ENCODE measurements at regions not wholly inside any gene's neighbourhood (a gene's known extent, or its start where the extent isn't known, plus 50 kb on each side); places are given as distances from the start of the nearest gene placed in this dataset.

- DNase-seq: no peak
Measured at GRCh38 chr21:35681946-35682345, 378.4 kb downstream of the SETD4 start.

- no peak for DNase-seq
Measured at GRCh38 chr21:35679076-35679475, 381.2 kb downstream of the SETD4 start.

GRCh38 chr21:35678393-35678792, 381.9 kb downstream of the SETD4 start:
- no peak for DNase-seq

GRCh38 chr21:35677298-35677841, 383.0 kb downstream of the SETD4 start:
- no peak for DNase-seq

GRCh38 chr21:35674895-35675470, 385.3 kb downstream of the SETD4 start:
- DNase-seq: no peak

GRCh38 chr21:35674091-35674671, 386.1 kb downstream of the SETD4 start:
- no peak for DNase-seq

GRCh38 chr21:35672313-35672712, 388.0 kb downstream of the SETD4 start:
- no peak for DNase-seq

- DNase-seq: no peak
Measured at GRCh38 chr21:35664683-35665082, 395.6 kb downstream of the SETD4 start.

- DNase-seq: no peak
Measured at GRCh38 chr21:35663856-35664606, 396.3 kb downstream of the SETD4 start.

GRCh38 chr21:35658242-35658641, 402.1 kb downstream of the SETD4 start:
- DNase-seq: no peak

GRCh38 chr21:35652872-35653271, 407.5 kb downstream of the SETD4 start:
- DNase-seq: no peak

GRCh38 chr21:35652196-35652595, 408.1 kb downstream of the SETD4 start:
- DNase-seq: no peak

- DNase-seq: no peak
Measured at GRCh38 chr21:35651196-35651595, 409.1 kb downstream of the SETD4 start.

GRCh38 chr21:35649186-35649585, 411.1 kb downstream of the SETD4 start:
- no peak for DNase-seq

GRCh38 chr21:35648512-35648911, 411.8 kb downstream of the SETD4 start:
- DNase-seq: peak; percentile 62

GRCh38 chr21:35646606-35647005, 413.7 kb downstream of the SETD4 start:
- no peak for DNase-seq

- no peak for DNase-seq
Measured at GRCh38 chr21:35645991-35646390, 414.3 kb downstream of the SETD4 start.

GRCh38 chr21:35644523-35644922, 415.8 kb downstream of the SETD4 start:
- no peak for DNase-seq

- no peak for DNase-seq
Measured at GRCh38 chr21:35643176-35643575, 417.1 kb downstream of the SETD4 start.

GRCh38 chr21:35641271-35642016, 418.9 kb downstream of the SETD4 start:
- no peak for DNase-seq

GRCh38 chr21:35637431-35637830, 422.9 kb downstream of the SETD4 start:
- no peak for DNase-seq

GRCh38 chr21:35635994-35636393, 424.3 kb downstream of the SETD4 start:
- DNase-seq: no peak

- DNase-seq: no peak
Measured at GRCh38 chr21:35635261-35635660, 425.1 kb downstream of the SETD4 start.
